DMS79 (cell line): ENCODE measurements at regions not wholly inside any gene's neighbourhood (a gene's known extent, or its start where the extent isn't known, plus 50 kb on each side); places are given as distances from the start of the nearest gene placed in this dataset.

Experiments used
- DNase-seq: peaks from one replicate; lab custom pipeline; 2025; lab: John Stamatoyannopoulos, UW

DNA sequence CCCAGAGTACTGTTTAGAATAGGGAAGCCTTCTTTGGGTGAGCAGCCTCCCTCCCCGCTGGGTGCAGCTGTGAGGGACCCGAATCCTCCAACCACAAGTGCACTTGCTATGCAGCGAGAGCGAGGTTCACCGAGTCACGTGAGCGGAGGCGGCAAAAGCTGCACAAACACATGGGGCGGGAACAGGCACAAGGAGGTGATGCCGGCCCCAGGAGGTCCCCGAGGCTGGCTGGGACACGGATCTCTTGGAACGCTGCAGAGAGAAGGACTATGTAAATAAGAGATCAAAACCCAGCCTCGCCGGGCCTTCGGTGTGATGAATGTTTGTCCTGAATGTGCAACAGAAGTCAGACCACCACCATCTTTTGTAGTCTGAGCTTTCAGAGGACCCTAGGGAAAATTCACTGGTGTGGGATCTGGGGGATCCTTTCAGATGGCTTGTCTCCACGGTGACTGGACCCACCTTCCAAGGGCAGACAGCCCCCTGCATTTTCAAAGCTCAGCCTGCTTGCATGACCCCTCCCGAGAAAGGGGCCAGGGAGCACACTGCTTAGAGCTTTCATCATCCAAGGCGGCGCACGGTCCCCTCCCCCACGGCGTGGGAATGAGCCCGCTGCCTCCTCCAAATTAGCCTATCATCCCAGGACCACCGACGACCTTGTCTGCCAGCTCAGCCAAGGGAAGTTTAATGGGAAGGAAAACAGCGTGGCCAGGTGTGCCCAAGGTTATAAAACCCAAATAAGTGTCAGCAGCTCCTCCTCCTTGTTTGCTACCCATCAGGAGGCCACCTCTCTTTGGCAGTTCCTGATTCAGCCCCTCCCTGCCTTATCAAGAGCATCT is 327.7 kb downstream of the CXCL12 start:
- DNase-seq: no peak

- no peak for DNase-seq
These were observed 328.7 kb downstream of the CXCL12 start for GRCh38 chr10:44056206-44056605.

- DNase-seq: no peak
These were observed 330.9 kb downstream of the CXCL12 start for GRCh38 chr10:44054046-44054445.

DNA sequence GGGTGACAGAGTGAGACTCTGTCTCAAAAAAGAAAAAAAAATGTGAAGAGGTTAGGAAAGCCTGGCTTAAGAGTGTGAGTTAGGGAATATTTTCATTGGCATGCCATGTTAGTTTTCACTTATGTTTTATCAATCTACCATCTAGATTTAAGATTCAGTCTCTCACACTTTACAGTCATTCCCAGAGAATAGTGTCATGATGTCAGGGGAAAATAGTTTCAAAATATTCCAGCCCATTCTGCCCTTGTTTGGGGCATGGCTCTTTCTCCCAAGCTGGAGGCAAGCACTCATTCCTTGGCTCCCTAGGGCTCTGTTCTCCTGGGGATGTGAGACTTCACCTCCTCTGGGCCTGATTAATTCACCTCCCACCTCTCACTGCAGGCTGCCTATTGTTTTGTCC is 331.5 kb downstream of the CXCL12 start:
- no peak for DNase-seq

- peak; percentile 16 for DNase-seq
These were observed 333.1 kb downstream of the CXCL12 start for GRCh38 chr10:44051584-44052385.

- no peak for DNase-seq
These were observed 333.8 kb downstream of the CXCL12 start for GRCh38 chr10:44051091-44051490.

DNA sequence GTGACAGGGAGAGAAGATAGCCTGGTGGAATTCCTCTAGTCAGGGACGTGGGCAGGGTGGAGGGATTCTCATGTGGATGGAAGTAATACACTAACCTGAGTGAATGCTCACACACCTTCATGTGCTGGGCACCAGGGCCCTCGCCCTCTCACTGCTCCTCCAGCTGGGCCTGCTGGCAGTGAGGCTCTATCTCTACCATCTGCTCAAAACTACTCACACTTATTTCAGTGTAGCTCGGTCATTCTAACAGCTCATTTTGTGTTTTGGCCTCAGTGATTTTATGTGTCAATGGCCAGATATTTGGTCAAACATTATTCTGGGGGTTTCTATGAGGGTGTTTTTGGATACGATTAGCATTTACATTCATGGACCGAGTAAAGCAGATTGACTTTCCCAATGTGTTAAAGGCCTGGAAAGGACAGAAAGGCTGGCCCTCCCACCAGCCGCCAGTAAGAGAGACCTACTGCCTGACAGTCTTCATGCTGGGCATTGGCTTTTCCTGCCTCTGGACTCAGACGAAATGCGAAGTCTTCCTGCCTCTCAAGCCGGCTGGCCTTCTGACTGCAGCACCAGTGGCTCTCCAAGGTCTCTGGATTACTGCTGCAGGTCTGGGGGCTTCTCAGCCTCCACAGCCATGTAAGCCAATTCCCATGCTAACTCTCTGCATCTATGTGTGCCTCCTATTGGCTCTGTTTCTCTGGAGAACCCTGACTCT is 335.4 kb downstream of the CXCL12 start:
- DNase-seq: no peak

DNA sequence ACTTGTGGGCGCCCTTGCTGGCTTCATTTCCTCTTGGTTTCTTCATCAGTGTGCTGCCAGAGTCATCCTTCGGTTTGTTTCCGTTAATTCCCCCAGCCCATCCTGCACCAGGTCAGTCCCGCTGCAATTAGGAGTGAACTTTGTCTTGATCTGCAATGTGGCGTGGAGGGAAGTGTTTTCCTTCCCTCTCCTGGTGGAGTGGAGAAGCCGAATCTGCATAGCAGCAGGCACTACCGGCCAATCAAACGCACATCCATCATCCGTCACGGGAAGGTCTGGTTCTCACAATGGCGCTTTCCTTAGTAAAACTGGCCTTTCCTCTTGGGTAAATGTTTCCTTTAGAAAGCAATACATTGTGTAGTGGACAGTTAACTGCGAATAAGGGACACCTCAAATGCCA is 337.5 kb downstream of the CXCL12 start:
- DNase-seq: no peak

DNA sequence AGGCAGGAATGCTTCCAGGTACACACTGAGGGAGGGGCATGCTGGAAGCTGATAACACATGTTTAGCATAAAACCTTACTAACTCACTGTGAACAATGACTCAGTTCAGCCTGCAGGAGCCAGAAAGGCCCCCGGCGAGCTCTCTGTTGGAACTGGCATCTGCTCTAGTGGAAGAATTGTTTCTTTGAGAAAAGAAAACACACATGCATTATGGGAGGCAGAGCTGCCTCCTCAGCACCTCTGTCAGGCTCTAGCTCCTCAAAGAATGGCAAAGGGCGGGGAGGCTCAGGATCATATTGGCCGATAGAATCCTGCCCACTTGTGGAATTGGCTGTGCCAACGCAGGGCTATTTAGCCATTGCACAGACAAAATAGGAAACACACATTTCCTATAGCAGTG is 338.3 kb downstream of the CXCL12 start:
- DNase-seq: no peak

DNA sequence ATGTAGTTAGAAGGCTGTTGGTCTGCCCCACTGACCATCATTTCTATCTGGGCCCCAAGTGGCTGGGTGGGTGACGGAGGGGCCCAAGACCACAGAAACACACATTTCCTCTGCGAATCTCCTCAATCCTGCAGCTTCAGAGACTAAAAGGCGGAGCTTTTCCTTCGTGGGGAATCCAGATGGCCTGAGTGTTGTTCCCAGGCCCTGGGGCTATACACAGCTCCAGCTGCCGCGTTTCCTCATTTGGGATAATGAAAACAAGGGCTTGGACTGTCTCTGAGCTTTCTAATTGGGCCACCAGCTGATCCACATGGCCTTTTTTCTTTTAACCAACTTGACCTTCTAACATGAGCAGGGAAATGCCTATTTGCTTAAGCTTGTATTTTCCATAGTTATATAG is 339.9 kb downstream of the CXCL12 start:
- DNase-seq: no peak

DNA sequence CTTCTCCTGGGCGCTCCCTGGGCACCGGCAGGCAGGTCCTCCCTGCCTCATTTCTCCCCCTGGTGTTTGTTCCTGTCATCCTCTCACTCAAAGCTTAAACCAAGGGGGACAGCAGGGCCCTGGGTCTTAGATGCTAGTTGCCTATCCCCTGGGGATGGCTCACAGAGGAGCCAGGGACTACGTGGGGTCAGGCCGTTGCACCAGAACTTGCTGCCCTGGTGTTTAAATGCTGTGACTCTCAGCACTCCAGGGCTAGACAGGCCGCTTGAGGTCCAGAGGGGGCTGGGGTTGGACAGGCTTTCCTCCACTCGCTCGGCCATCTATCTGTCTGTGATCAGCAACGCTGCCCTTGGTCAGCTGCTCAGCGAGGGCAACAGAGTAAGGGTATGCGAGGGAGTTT is 340.3 kb downstream of the CXCL12 start:
- DNase-seq: no peak

DNA sequence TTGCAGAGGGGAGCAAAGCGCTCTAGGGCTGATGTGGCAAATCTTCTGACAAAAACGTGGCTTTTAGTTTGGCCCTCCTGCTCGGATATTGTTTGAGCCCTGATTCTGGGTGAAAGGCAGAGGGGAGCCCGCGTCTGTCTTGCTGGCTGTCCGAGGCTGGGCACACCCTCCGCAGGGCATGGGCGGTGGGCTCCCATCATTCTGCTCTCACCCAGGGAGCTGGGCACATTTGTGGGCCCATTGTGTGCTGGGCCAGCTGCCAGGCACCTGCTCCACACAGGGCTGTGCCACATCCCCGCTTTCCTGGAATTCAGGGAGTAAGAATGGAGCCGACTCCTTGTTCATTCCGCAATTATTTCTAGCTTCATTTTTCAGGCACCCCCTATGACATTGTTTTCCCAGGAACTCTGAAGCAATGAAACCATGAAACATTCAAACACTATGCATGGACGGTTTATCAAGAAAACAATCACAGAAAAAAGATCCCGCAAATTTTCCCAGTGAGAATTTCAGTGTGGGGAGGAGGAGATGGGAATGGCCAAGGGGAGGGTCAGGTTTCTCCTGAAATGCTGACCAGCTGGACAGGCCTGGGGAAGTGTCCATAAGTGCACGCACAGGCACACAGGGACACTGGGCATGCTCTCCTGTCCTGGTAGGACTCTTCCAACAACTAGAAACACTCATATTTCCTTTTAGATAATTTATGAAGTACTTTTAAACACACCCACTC is 341.1 kb downstream of the CXCL12 start:
- DNase-seq: no peak

DNA sequence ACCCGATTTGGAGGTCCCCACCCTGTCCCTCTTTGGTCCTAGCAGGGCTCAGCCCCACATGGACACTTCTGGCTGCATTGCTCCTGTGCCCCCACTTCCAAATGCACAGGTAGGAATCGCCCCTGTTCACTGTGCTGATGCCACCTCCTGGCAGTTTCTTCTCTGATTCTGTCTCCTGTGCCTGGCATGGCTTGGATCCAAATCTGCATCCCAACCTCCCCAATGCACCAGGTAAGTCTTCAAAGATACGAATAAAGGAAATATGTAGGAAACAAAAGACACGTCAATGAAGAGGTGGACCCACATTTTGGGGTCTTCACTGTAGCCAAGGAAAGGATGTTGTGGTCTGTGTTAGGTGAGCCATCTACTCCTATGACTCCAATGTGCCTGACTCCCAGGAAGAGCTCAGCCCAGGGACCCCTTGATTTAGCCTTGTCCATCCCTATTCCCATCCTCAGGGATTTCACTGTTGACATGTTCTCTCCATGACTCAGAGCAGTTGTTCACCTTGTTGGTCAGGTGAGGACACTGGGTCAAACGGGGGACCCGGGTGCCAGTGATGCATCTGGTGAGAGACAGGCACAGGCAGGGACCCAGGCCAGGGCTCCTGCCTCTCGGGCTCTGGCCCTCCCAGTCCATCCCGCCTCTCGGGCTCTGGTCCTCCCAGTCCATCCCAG is 341.8 kb downstream of the CXCL12 start:
- no peak for DNase-seq

DNA sequence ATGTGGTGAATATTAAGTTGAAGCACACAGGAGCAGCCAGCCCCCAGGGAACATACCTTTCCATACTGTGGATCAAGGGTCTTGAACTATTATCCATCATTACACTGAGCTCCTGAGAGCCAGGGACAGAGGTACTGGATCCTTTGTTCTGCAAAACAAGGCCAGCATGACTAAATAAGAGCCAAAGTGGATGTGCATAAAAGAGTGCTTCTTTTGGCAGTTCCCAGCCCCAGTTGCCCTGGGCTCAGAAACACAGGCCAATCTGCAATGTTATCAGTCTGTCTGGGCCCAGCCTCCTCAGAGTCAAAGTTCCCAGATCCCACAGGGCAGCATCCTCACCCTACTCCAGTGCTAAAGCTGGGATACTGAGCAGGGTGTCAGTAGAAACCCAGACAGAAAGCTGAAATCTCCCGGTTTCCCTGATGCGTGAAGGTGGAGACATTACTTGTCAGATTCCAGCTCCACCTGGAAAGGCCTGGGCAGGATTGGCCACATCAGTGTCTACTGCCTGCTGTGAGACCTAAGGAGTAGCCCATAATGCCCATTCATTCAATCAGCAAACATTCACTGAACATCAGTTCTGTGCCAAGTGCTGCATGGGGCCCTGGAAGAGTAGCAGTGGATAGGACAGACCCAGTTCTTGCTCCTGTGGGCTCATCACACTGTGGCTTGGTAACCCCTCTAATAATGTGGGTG is 342.7 kb downstream of the CXCL12 start:
- no peak for DNase-seq

DNA sequence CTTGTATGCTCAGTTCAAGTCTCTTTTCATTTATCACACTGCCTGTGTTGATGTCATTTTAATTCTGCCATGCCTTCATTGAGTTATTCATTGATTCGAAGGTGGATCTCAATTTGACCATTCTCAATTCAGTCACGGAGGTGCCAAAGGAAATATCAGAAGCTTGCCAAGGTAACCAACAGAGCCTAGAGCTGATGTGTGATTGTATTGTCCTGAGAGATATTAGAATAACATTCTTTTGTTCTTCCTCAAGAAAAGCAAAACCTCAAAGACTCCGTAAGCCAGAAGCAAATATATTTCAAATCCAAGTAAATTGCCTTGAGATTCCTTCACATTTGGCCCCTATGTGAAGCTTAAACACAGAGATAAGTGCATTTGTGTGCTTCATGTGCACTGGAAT is 345.3 kb downstream of the CXCL12 start:
- DNase-seq: no peak

- DNase-seq: no peak
These were observed 348.5 kb downstream of the CXCL12 start for GRCh38 chr10:44036425-44036824.

- no peak for DNase-seq
These were observed 349.3 kb downstream of the CXCL12 start for GRCh38 chr10:44035474-44036197.

DNA sequence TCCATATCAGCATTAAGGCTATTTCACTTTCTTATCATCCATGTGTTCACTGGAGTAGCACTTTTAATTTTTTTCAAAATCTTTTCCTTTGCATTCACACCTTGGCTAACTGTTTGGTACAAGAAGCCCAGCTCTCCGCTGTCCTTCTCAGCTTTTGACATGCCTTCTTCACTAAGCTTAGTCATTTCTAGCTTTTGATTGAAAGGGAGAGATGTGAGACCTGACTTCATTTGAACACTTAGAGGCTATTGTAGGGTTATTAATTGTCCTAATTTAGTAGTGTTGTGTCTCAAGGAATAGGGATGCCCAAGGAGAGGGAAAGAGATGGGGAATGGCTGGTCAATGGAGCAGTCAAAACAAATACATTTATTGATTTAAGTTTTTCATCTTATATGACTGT is 350.0 kb downstream of the CXCL12 start:
- no peak for DNase-seq

GRCh38 chr10:44033008-44033407 is 351.9 kb downstream of the CXCL12 start:
- DNase-seq: no peak

DNA sequence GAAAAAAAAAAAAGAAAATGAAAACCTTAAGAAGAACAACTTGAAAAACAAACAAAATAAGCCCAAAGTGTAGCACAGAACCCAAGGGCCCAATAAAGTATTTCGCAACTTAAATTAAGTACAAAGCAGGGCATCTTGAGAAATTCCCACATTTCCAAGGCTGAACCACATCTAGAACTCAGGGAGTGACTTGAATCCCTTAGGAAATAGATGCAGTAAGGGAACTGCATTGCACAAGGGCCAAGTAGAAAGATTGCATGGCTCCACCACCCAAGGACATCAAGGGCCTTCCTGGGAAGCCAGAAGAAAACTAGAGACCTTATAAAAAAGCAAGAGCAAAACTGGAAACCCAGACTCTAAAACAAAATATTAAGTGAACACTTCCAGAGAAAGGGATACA is 352.7 kb downstream of the CXCL12 start:
- DNase-seq: no peak
